Activated CD4-positive, alpha-beta T cell treated with anti-CD3 and anti-CD28 coated beads, Interleukin-2, Interleukin-6, amounts not matched to agents 100 ng/mL and 50 ng/mL, durations not matched to agents 16 hours and 8 hours (primary cell): ENCODE measurements at regions not wholly inside any gene's neighbourhood (a gene's known extent, or its start where the extent isn't known, plus 50 kb on each side); places are given as distances from the start of the nearest gene placed in this dataset.

ENCODE experiments used
- DNase-seq: peaks from one replicate; pipeline ENCODE4 v3.0.0-alpha.2; 2020

DNA sequence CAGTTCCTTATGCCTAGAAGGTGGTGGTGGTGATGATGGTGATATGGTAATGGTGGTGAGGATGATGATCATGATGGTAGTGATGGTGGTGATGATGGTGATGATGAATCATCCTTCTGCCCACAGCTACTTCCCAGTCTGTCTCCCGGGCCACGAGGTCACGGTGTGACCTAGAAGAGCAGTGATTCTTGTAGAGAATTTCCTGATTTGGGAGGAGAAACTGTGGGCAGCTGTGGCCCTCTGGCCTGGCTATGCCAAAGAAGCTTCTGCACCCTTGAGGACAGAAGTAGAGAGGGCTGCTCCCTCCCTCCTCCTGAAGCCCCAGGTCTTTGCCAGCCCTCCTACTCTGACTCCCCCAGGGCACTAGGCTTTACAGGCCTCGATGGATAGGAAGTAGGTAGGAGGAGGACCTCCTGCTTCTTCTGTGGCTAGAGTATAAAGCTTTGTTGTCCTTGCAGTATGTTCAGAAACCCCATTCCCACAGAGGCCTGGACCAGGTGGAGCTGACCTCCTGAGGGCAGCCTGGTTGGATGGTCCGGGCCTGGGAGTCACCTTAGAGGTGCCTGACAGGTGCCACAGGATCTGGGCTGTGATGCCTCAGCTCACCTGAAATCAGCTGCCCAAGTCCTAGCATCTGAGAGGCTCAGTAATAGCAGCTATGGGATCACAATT, 57.9 kb upstream of the EPAS1 start:
- DNase-seq: peak; percentile 61

DNA sequence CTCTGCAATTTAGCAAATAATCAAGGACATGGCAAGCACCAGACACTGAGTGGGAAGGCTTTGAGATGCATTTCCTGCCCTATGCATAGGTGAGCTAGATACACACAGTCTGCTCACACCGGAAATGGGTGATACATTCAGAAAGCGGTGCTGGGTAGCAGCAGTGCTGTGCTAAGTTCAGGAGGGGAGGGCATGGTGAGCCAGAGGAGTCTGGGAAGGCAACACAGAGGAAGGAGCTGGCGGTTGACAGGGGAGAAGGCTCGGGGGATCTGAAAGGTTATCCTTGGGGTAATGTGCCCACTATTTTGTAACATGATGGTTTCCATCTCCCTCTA, 57.4 kb upstream of the EPAS1 start:
- DNase-seq: peak; percentile 91

DNA sequence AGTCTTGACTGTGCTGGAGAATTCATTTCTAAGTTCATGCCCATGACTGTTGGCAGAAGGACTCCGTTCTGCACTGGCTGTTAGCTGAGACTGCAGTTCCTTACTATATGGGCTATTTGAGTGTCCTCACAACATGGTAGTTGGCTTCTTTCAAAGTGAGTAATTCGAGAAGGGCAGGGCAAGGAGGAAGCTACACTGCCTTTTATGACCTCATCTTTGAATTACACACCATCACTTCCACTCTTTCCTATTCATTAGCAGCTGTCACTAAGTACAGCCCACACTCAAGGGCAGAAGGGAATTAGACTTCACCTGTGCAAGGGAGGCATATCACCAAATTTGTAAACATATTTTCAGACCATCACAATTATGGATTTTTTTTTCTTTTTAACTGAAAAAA, 55.9 kb upstream of the EPAS1 start:
- peak; percentile 18 for DNase-seq

DNA sequence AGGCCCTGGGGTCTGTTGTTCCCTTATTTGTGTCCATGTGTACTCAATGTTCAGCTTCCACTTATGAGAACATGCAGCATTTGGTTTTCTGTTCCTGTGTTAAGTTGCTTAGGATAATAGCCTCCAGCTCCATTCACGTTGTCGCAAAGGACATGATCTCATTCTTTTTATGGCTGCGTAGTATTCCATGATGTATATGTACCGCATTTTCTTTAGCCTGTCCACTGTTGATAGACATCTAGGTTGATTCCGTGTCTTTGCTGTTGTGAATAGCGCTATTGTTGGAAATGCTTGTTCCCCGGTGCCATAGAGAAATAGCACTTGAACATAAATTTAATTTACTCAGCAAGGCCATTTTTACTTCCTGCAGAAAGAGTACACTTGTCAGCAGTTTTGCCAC, 51.3 kb upstream of the EPAS1 start:
- DNase-seq: no peak

DNA sequence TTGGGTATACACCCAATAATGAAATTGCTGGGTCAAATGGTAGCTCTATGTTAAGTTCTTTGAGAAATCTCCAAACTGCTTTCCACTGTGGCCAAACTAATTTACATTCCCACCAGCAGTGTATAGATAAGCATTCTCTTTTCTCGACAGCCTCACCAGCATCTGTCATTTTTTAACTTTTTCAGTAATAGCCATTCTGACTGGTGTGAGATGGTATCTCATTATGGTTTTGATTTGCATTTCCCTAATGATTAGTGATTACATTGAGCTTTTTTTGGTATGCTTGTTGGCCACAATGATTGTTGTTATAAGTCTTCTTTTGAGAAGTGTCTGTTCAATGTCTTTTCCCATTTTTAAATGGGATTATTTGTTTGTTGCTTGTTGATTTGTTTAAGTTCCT, 50.4 kb upstream of the EPAS1 start:
- DNase-seq: no peak
